ENCODE measurements at regions not wholly inside any gene's neighbourhood (a gene's known extent, or its start where the extent isn't known, plus 50 kb on each side); places are given as distances from the start of the nearest gene placed in this dataset.

- no peaks in the 10 kb centered on the region for H3K79me2 ChIP-seq (ENCODE audit: control insufficient read depth, insufficient read depth, low read length)
- H3K9me1 ChIP-seq (replicated peaks; ENCODE audit: control insufficient read depth, extremely low read depth, insufficient read depth, low read length): no peaks in the 10 kb centered on the region
- dilution Hi-C loops (cut with MboI; ENCODE audit: extremely low pct_ligation_motif_present, low sequenced_read_pairs): no loop called here
- H3K4me2 ChIP-seq (ENCODE audit: insufficient read depth, low read length): no peak overlapping the region
- FAIRE-seq (no peak), DNase-seq (ENCODE audit: low read depth, low spot score) (no peak)
- H3K9ac ChIP-seq (replicated peaks; ENCODE audit: extremely low read depth, insufficient read depth, low read length): no peak overlapping the region
- POLR2A ChIA-PET: no interaction called here
- no peaks in the 10 kb centered on the region for H4K20me1 ChIP-seq (replicated peaks; ENCODE audit: control insufficient read depth, extremely low read depth, insufficient read depth, low read length)
- no peaks in the 10 kb centered on the region for H3K36me3 ChIP-seq (ENCODE audit: control insufficient read depth in 2 of 2, extremely low read depth in 1 of 2, insufficient read depth in 2 of 2, low read length in 2 of 2)
- no TSS peak for BruUV-seq (replicated peaks)
- H3K27ac ChIP-seq (ENCODE audit: insufficient read depth, low read depth, low read length): no peak overlapping the region
- intact Hi-C loops (cut with micrococcal nuclease): no loop called here
- no peak overlapping the region for H2AFZ ChIP-seq (ENCODE audit: low read depth, low read length)
- H3K9me3 ChIP-seq (replicated peaks; ENCODE audit: control insufficient read depth, insufficient read depth, low read length): no peaks in the 10 kb centered on the region
- H3K4me1 ChIP-seq (ENCODE audit: control insufficient read depth, extremely low read depth, insufficient read depth, low read length): no peaks in the 10 kb centered on the region
- TF ChIP-seq JUN (IDR thresholded peaks at IDR 0.05; ENCODE audit: borderline replicate concordance, insufficient read depth, insufficient read length, low read depth) (no peak), FOS (IDR thresholded peaks at IDR 0.05; ENCODE audit: borderline replicate concordance, insufficient read depth, low read length) (no peak), POLR2A (IDR thresholded peaks at IDR 0.05; ENCODE audit: low read depth, low read length) (no peak), CTCF (IDR thresholded peaks at IDR 0.05; ENCODE audit: extremely low read depth in 1 of 2, insufficient read depth in 1 of 2, low read depth in 1 of 2, low read length in 2 of 2) (no peak), GATA2 (IDR thresholded peaks at IDR 0.05; ENCODE audit: insufficient read depth, insufficient read length, low read depth, low read length) (no peak), EZH2 (IDR thresholded peaks at IDR 0.05; ENCODE audit: borderline replicate concordance, low read depth, low read length, severe bottlenecking) (no peak), MAX (IDR thresholded peaks at IDR 0.05; ENCODE audit: insufficient read depth, insufficient read length) (no peak)
- CTCF ChIA-PET: interaction anchor here (1.0 to 1.3 kb wide), 2 partner anchors 10 to 631 kb away, joined by 3 to 4 read pairs; no protein-coding TSS in a partner anchor
- H3K4me3 ChIP-seq (replicated peaks in 1 of 3; ENCODE audit: insufficient read depth in 1 of 3, low read depth in 1 of 3, low read length in 3 of 3): no peak overlapping the region
- peaks cover 0 to 1% of the 10 kb centered on the region in 2 experiments for H3K27me3 ChIP-seq (ENCODE audit: control insufficient read depth in 2 of 2, insufficient read depth in 2 of 2, low read length in 2 of 2)
These were observed 76.4 kb downstream of the CGGBP1 start for GRCh38 chr3:87982421-87982820.
